NAMALWA (cell line): ENCODE measurements at regions not wholly inside any gene's neighbourhood (a gene's known extent, or its start where the extent isn't known, plus 50 kb on each side); places are given as distances from the start of the nearest gene placed in this dataset.
A peak's percentile ranks its signal among the peaks of the same experiment; 100 is the strongest.
"Not testable (repeated sequence)": the region's sequence is repeated elsewhere in the genome, so short reads cannot be mapped to it uniquely, and the experiment has no call there.

Experiments used
- DNase-seq: peaks from one replicate; pipeline ENCODE4 v3.0.0-alpha.2; 2015; ENCODE audit warnings: low spot score

- DNase-seq = no peak
Measured at GRCh38 chr4:177494791-177495190, 52.6 kb upstream of the AGA start.

- not testable (repeated sequence) for DNase-seq
Measured at GRCh38 chr4:177495626-177496025, 53.4 kb upstream of the AGA start.

- DNase-seq = no peak
Measured at GRCh38 chr4:177499537-177499936, 57.3 kb upstream of the AGA start.

GRCh38 chr4:177505171-177505615, 63.0 kb upstream of the AGA start:
- DNase-seq = peak; percentile 11

- no peak for DNase-seq
Measured at GRCh38 chr4:177508662-177509061, 66.4 kb upstream of the AGA start.

- no peak for DNase-seq
Measured at GRCh38 chr4:177509226-177509745, 67.0 kb upstream of the AGA start.

- DNase-seq = no peak
Measured at GRCh38 chr4:177511611-177512010, 69.4 kb upstream of the AGA start.

- DNase-seq = no peak
Measured at GRCh38 chr4:177512646-177513045, 70.4 kb upstream of the AGA start.

- DNase-seq = no peak
Measured at GRCh38 chr4:177517862-177518261, 75.6 kb upstream of the AGA start.

GRCh38 chr4:177519481-177520260, 77.4 kb upstream of the AGA start:
- DNase-seq = no peak

GRCh38 chr4:177528620-177529019, 86.4 kb upstream of the AGA start:
- no peak for DNase-seq

- no peak for DNase-seq
Measured at GRCh38 chr4:177530561-177530960, 88.3 kb upstream of the AGA start.

- DNase-seq = no peak
Measured at GRCh38 chr4:177532358-177532757, 90.1 kb upstream of the AGA start.

GRCh38 chr4:177534841-177535240, 92.6 kb upstream of the AGA start:
- DNase-seq = not testable (repeated sequence)

GRCh38 chr4:177546745-177547144, 104.5 kb upstream of the AGA start:
- DNase-seq = no peak

- DNase-seq = no peak
Measured at GRCh38 chr4:177547985-177548384, 105.7 kb upstream of the AGA start.

GRCh38 chr4:177555007-177555574, 112.9 kb upstream of the AGA start:
- peak; percentile 51 for DNase-seq

GRCh38 chr4:177557416-177557815, 115.2 kb upstream of the AGA start:
- DNase-seq = no peak

- no peak for DNase-seq
Measured at GRCh38 chr4:177558995-177559394, 116.8 kb upstream of the AGA start.

- DNase-seq = no peak
Measured at GRCh38 chr4:177562163-177562562, 119.9 kb upstream of the AGA start.

- no peak for DNase-seq
Measured at GRCh38 chr4:177562859-177563258, 120.6 kb upstream of the AGA start.

- no peak for DNase-seq
Measured at GRCh38 chr4:177566691-177567090, 124.5 kb upstream of the AGA start.

- DNase-seq = no peak
Measured at GRCh38 chr4:177568931-177569330, 126.7 kb upstream of the AGA start.

- DNase-seq = no peak
Measured at GRCh38 chr4:177569434-177569833, 127.2 kb upstream of the AGA start.
